ENCODE measurements at regions not wholly inside any gene's neighbourhood (a gene's known extent, or its start where the extent isn't known, plus 50 kb on each side); places are given as distances from the start of the nearest gene placed in this dataset.

GRCh38 chr5:166014256-166014655 is 2277.2 kb upstream of the WWC1 start (continued):
- TF ChIP-seq E2F5 (CRISPR knock-in tag; IDR thresholded peaks at IDR 0.05) (no peak), JUN (CRISPR knock-in tag; IDR thresholded peaks at IDR 0.05) (no peak), OVOL2 (CRISPR knock-in tag; IDR thresholded peaks at IDR 0.05; ENCODE audit: borderline replicate concordance) (no peak), SMAD4 (CRISPR knock-in tag; IDR thresholded peaks at IDR 0.05) (no peak), RORB (CRISPR knock-in tag; IDR thresholded peaks at IDR 0.05) (no peak), NR2C2 (CRISPR knock-in tag; IDR thresholded peaks at IDR 0.05) (no peak), EMX1 (CRISPR knock-in tag; IDR thresholded peaks at IDR 0.05) (no peak), FOXJ3 (CRISPR knock-in tag; IDR thresholded peaks at IDR 0.05; ENCODE audit: borderline replicate concordance) (no peak), TEAD4 (CRISPR knock-in tag; IDR thresholded peaks at IDR 0.05) (no peak)
- TF ChIP-seq, protein P1, sequence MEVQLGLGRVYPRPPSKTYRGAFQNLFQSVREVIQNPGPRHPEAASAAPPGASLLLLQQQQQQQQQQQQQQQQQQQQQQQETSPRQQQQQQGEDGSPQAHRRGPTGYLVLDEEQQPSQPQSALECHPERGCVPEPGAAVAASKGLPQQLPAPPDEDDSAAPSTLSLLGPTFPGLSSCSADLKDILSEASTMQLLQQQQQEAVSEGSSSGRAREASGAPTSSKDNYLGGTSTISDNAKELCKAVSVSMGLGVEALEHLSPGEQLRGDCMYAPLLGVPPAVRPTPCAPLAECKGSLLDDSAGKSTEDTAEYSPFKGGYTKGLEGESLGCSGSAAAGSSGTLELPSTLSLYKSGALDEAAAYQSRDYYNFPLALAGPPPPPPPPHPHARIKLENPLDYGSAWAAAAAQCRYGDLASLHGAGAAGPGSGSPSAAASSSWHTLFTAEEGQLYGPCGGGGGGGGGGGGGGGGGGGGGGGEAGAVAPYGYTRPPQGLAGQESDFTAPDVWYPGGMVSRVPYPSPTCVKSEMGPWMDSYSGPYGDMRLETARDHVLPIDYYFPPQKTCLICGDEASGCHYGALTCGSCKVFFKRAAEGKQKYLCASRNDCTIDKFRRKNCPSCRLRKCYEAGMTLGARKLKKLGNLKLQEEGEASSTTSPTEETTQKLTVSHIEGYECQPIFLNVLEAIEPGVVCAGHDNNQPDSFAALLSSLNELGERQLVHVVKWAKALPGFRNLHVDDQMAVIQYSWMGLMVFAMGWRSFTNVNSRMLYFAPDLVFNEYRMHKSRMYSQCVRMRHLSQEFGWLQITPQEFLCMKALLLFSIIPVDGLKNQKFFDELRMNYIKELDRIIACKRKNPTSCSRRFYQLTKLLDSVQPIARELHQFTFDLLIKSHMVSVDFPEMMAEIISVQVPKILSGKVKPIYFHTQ (CRISPR knock-in tag; IDR thresholded peaks at IDR 0.05): no peak
- TF ChIP-seq, protein P2, sequence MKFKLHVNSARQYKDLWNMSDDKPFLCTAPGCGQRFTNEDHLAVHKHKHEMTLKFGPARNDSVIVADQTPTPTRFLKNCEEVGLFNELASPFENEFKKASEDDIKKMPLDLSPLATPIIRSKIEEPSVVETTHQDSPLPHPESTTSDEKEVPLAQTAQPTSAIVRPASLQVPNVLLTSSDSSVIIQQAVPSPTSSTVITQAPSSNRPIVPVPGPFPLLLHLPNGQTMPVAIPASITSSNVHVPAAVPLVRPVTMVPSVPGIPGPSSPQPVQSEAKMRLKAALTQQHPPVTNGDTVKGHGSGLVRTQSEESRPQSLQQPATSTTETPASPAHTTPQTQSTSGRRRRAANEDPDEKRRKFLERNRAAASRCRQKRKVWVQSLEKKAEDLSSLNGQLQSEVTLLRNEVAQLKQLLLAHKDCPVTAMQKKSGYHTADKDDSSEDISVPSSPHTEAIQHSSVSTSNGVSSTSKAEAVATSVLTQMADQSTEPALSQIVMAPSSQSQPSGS (CRISPR knock-in tag; IDR thresholded peaks at IDR 0.05; ENCODE audit: borderline replicate concordance, low read depth): no peak
- TF ChIP-seq, protein P3, sequence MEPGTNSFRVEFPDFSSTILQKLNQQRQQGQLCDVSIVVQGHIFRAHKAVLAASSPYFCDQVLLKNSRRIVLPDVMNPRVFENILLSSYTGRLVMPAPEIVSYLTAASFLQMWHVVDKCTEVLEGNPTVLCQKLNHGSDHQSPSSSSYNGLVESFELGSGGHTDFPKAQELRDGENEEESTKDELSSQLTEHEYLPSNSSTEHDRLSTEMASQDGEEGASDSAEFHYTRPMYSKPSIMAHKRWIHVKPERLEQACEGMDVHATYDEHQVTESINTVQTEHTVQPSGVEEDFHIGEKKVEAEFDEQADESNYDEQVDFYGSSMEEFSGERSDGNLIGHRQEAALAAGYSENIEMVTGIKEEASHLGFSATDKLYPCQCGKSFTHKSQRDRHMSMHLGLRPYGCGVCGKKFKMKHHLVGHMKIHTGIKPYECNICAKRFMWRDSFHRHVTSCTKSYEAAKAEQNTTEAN (CRISPR knock-in tag; IDR thresholded peaks at IDR 0.05): no peak
- TF ChIP-seq, protein P4, sequence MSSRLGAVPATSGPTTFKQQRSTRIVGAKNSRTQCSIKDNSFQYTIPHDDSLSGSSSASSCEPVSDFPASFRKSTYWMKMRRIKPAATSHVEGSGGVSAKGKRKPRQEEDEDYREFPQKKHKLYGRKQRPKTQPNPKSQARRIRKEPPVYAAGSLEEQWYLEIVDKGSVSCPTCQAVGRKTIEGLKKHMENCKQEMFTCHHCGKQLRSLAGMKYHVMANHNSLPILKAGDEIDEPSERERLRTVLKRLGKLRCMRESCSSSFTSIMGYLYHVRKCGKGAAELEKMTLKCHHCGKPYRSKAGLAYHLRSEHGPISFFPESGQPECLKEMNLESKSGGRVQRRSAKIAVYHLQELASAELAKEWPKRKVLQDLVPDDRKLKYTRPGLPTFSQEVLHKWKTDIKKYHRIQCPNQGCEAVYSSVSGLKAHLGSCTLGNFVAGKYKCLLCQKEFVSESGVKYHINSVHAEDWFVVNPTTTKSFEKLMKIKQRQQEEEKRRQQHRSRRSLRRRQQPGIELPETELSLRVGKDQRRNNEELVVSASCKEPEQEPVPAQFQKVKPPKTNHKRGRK (CRISPR knock-in tag; IDR thresholded peaks at IDR 0.05; ENCODE audit: borderline replicate concordance): no peak

- H3K36me3 Mint-ChIP-seq: no peaks in the 10 kb centered on the region
- ChIA-PET POLR2A (no interaction called here), CTCF (no interaction called here)
- no peak for DNase-seq (ENCODE audit: low spot score)
- no peaks in the 10 kb centered on the region for H3K27me3 Mint-ChIP-seq (ENCODE audit: low read depth)
- no peak overlapping the region for H3K27ac Mint-ChIP-seq
- H3K4me3 Mint-ChIP-seq: no peak overlapping the region
- no peak for ATAC-seq
- no peaks in the 10 kb centered on the region for H3K9me3 Mint-ChIP-seq
- peaks cover 14% of the 10 kb centered on the region for H3K4me1 Mint-ChIP-seq
- TF ChIP-seq GABPB1 (CRISPR knock-in tag; IDR thresholded peaks at IDR 0.05) (no peak), ZBTB21 (CRISPR knock-in tag; IDR thresholded peaks at IDR 0.05; ENCODE audit: borderline replicate concordance) (no peak), TEAD1 (CRISPR knock-in tag; IDR thresholded peaks at IDR 0.05) (no peak), ZSCAN18 (CRISPR knock-in tag; IDR thresholded peaks at IDR 0.05) (no peak), FOXP4 (CRISPR knock-in tag; IDR thresholded peaks at IDR 0.05) (no peak), OVOL2 (CRISPR knock-in tag; IDR thresholded peaks at IDR 0.05; ENCODE audit: borderline replicate concordance) (no peak), RORB (CRISPR knock-in tag; IDR thresholded peaks at IDR 0.05) (no peak), SMAD3 (CRISPR knock-in tag; IDR thresholded peaks at IDR 0.05; ENCODE audit: borderline replicate concordance) (no peak), ZNF232 (CRISPR knock-in tag; IDR thresholded peaks at IDR 0.05) (no peak)
- TF ChIP-seq, protein P4 (CRISPR knock-in tag; IDR thresholded peaks at IDR 0.05; ENCODE audit: borderline replicate concordance): no peak
- TF ChIP-seq, protein P5, sequence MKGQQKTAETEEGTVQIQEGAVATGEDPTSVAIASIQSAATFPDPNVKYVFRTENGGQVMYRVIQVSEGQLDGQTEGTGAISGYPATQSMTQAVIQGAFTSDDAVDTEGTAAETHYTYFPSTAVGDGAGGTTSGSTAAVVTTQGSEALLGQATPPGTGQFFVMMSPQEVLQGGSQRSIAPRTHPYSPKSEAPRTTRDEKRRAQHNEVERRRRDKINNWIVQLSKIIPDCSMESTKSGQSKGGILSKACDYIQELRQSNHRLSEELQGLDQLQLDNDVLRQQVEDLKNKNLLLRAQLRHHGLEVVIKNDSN (CRISPR knock-in tag; IDR thresholded peaks at IDR 0.05): no peak
- TF ChIP-seq, protein P2 (CRISPR knock-in tag; IDR thresholded peaks at IDR 0.05; ENCODE audit: borderline replicate concordance, low read depth): no peak
Measured at GRCh38 chr5:166018716-166019115, 2272.7 kb upstream of the WWC1 start.
